G401 (cell line): ENCODE measurements at regions not wholly inside any gene's neighbourhood (a gene's known extent, or its start where the extent isn't known, plus 50 kb on each side); places are given as distances from the start of the nearest gene placed in this dataset.
"Not testable (repeated sequence)": the region's sequence is repeated elsewhere in the genome, so short reads cannot be mapped to it uniquely, and the experiment has no call there.

Experiments
- DNase-seq: peaks from one replicate; pipeline ENCODE4 v3.0.0-alpha.2; 2015; ENCODE audit warnings: low spot score
- in situ Hi-C: cut with HindIII; loops from 2 replicates; pipeline ENCODE4 v1.10.0; 2016; ENCODE audit warnings: low sequenced_read_pairs, mixed read lengths

DNA sequence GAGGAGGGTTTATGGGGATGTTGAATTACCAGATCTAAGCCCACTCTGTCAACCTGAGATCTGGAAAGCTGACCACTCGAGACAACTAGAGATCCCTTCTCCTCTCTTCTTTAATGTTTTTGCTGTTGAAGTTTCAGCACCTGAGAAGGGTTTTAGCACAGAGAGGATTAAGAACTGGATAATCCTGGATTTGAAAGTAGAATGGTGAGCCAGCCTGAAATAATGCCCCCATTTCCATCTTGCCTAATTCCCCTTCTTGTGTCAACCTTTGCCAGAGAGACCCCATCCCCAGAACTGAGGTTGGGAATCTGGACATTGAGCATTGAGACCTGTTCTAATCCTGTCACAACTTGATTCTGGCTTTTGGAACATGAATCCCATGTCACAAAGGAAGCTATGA is 87.8 kb upstream of the RFLNA start:
- DNase-seq, result no peak
- in situ Hi-C loops, result no loop called here

DNA sequence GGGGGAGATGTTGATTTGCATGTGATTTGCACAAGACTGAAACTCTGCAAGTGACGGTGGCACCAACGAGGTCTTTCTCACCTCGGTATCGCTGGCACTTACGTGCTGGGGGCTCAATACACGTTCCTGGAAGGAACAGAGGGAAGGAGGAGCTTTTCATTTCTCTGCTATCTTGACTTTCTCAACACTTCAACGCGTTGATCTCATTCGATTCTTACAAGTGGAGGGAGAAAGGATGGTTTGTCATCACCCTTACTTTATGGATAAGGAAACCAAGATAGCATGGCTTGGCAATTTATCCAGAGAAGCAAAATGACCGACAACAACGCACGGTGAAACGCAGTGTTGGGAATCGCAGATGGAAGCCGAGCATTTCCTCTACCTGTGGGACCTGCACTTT is 87.3 kb upstream of the RFLNA start:
- DNase-seq, result no peak
- in situ Hi-C loops, result no loop called here

DNA sequence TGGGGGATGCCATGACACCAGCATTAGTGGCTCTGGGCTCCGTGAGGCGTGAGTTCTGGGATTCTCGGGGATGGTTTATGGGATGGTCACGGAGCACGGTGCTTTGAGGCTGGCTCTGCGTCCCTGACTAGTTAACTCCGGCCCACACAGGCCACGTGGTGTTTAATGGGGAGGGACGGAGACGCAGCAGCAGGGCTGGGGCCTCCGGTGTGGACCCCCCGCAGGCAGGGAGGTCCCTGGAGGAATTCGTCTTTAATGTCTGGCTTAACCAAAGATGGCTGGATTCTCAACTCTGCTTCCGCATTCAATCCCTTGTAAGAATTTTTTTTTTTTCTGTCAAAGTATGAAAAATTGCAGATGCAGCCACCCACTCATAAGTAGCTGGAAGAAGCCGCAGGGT is 86.4 kb upstream of the RFLNA start:
- in situ Hi-C loops, result no loop called here
- DNase-seq, result no peak

DNA sequence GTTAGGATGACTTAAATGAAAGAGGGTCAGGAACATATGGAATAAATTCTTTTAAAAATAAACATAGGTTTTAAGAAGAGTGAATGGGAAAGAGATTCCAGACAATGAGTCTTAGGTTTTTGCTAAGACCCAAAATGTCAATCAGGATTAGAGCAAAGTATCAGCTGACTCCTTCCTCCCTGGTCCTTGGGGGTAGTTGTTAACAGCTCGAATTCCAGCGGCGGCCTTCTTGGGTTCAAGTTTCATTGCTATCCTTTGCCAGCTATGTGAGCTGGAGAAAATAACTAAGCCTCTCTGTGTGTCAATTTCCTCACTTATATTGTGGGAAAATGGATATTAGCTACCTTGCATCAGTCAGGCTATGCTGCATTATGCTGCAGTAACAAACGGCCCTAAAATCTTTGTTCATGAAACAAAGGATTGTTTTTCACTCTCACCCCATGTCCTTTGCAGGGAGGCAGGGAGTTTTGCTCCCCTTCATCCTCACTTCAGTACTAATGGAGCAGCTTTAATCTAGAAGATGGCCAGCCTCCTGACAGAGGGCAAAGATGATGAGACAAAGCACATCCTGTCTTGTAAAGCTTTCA is 83.8 kb upstream of the RFLNA start:
- no peak for DNase-seq
- in situ Hi-C loops, result no loop called here

DNA sequence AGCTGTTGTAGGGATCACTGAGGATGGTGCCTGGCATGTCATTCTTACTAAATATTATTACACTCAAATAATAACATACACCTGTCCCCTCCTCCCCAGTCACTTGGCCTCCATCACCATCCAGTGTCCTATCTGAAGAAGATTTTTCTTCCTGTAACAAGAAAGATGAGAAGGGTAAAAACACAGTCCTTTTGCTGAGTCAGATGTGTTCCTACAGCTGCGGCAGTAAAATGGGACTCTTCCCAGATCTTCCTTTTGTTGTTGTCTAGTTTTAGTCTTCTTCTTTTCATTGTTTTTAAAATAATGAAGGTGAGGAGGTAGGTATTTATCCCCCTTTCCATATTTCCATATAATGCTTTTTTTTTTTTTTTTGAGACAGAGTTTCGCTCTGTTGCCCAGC is 83.1 kb upstream of the RFLNA start:
- no peak for DNase-seq
- in situ Hi-C loops, result no loop called here

DNA sequence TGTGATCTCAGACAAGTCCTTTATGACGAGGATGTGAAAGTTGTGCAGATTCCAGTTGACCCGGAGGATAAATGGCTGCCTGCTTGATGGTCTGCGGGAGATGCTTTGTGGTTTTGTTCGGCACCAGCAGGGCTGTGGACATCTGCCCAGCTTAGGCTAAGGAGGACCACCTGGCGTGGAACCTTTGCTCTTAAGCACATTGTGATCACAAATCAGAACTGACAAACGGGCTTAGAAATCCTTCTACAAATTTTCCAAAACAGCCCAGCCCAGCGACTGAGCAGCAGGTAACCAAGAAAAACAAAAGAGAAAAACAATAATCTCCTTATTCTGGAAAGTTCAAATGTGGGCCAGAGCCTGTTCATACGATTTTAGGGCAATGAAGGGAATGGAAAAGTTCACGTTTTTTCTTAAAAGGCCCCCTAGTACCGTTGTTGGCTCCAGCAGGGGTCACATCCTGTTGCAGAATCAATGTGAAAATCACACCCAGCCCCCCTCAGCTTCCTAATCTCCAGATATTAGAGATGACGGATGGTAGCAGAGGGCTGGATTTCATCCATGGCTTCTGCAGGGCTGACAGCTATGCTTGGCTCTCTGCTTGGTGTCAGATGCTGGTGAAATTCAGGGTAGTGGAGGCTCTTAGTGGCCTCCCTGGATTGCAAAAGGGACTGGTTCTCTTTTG is 81.1 kb upstream of the RFLNA start:
- no peak for DNase-seq

DNA sequence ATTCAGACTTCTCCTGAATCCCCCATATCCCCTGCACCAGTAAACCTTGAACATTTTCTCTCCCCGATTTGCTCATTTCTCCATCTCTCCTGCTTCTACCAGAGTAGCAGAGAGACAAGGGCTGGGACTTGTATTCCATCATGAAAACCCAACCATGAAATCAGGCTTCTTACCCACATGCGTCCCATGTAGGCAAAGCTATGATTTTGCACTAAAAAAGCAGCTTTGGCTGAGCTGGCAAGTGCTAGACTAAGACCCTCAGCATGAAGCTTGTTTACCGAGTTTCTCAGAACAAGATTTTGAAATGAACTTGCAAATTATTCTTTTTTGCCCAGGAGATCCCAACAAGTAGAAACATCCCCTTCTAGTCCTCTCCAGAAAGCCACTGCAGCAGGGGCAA is 80.3 kb upstream of the RFLNA start:
- DNase-seq, result no peak
- in situ Hi-C loops, result no loop called here

More for the DNA sequence above, 81.1 kb upstream of the RFLNA start:
- in situ Hi-C loops, result no loop called here

DNA sequence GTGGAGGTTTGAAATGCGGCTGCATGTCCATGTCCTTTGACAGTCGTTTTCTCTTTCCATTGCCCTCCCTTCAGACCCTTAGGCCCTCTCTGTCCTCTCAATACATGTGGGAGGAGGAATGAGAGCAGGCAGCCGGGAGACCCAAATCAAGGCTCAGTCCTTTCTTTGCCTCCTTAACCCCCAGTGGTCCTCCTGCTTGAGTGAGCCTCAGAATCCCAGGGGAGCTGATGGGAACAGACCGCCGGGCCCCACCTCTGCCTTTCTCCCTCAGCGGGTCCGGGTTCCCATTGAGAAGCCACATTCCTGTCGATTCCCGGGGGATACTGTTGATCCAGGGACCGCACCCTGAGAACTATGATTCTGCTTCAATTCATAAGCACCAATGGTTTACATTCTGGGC is 77.9 kb upstream of the RFLNA start:
- in situ Hi-C loops, result no loop called here

DNA sequence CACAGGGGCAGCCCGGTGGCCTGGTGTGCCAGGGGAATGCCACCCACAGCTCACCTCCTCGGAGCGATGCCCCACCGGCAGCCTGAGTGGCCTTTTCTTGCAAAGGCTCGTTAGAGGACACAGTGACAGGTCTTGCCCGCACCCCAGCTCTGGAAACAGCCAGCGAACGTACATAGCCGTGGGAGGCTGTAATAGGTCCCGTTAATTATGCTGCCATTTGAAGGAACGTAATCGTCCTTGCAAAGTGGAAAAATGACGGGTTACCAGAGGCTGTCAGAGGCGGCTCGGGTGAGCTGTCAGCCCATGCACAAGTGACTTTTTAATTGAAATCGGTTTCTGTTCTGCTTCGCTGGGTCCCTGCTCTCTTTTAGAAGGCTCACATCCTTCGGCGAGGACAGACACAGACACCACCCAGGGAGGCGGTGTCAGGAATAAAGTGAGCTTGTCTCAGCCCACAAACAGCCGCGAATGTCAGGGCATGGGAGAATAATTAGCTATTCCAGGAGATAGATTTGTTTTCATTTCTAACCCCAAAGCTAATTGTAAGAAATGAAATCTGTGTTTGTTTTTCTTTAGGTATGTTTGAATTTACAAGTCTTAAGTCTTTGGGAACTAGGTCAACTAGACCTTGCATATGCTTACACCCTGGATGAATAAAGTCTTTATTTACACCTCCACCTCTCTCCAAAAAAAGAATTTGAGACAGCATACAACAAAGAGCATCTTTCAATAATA is 77.2 kb upstream of the RFLNA start:
- in situ Hi-C loops, result no loop called here
- DNase-seq, result peak; percentile 62

More for the DNA sequence above, 77.9 kb upstream of the RFLNA start:
- DNase-seq, result no peak

DNA sequence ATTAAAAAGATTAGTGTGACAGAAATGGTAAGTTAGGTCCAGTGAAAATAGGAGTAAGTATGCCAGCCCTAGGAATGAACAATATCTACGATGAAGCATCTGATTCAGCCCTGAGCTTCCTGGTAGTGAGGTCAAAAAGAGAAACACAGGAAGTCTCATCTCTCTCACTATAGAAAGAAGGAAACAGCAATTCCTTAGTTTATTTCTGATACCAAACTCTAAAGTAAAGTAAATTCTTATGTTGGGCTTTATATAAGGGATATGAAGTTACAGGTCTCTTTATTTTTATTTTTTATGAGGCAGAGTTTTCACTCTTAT is 76.7 kb upstream of the RFLNA start:
- no peak for DNase-seq
- in situ Hi-C loops, result no loop called here

DNA sequence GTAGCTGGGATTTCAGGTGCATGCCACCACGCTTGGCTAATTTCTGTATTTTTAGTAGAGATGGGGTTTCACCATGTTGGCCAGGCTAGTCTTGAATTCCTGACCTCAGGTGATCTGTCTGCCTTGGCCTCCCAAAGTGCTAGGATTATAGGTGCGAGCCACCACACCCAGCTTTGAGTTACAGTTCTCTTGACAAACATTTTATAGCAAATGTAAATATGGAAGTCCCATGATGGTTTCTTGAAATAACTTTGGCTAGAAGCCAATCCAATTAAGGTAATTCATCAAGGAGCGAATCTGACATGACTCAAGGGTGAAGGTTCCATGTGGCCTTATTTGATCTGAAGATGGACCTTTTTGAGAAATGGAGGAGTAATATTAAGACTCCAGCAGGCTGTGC is 76.2 kb upstream of the RFLNA start:
- in situ Hi-C loops, DNase-seq: not testable (repeated sequence)

DNA sequence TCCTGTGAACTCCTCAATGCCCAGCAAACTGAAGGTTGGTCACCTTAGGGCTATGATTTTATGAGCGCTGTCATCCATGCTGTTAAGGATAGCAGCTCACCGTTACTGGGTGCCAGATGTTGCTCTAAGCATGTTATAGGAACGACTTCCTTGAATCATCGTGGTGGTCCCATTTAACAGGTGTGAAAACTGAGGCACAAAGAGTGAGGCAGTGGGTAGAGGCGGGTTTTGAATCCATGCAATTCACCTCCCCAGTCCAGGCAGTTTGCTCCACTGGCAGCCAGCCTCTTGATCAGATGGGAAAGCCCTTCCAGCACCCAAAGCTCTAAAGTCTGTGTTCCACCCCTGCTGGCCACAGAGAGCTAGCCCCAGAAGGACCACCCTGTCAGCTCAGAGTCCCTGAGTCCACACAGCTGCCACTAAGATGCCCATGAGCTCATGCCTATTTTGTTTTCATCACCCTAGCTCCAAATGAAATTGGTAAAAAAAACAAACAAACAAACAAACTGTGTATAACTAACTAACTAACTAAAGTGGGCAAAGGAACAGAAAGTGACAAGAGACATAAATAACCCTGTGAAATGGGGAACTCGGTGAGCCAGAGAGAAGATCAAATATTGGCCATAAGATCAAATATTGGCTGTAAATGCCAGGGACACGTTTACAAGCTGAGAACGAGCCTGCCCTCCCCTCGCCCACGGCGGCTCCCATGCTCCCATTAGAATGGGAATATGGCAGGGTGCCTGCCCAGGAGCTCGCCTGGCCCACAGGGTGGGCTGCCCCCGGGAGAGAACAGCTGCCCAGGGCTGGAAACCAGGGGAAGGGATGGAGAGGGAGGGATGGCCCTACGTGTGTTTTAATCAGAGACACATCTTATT is 72.3 kb upstream of the RFLNA start:
- DNase-seq, result no peak
- in situ Hi-C loops, result no loop called here

DNA sequence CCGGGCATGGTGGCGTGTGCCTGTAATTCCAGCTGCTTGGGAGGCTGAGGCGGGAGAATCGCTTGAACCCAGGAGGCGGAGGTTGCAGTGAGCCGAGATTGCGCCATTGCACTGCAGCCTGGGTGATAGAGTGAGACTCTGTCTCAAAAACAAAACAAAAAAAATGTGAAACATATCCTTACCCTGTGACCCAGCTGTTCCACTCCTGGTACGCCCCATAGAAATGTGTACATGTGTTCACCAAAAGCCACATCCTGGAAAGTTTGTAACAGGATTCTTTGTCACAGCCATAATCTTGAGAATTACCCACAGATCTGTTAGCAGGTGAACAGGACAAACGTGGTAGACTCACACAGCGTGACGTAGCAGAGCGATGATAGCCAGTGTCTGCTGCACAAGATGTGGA is 71.2 kb upstream of the RFLNA start:
- DNase-seq, in situ Hi-C loops: not testable (repeated sequence)

DNA sequence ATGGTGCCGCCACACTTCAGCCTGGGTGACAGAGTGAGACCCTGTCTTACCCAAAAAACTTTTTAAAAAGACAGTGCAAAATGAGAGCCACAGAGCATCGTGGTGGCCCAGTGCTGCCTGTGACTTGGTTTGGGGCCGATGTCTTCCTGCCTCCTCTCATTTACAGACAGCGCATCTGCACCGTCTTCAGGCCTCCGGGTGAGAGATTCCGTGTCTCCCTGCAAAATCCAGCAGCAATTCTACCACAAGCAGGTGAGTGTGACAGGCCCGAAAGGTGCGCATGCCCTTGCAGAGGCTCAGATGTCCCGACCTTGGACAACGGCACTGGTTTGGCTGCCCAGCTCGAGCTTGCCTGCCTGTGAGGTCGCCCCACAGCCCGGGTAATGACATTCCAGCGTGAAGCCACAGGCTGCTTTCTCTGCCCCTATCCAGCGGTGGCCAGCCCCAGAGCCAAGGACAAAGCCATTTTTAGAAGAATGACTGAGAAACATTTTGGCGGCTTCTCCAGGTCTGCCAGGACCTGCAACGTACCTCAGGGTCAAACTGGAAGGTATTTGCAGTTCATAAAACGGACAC is 70.3 kb upstream of the RFLNA start:
- no peak for DNase-seq
- in situ Hi-C loops, result no loop called here

DNA sequence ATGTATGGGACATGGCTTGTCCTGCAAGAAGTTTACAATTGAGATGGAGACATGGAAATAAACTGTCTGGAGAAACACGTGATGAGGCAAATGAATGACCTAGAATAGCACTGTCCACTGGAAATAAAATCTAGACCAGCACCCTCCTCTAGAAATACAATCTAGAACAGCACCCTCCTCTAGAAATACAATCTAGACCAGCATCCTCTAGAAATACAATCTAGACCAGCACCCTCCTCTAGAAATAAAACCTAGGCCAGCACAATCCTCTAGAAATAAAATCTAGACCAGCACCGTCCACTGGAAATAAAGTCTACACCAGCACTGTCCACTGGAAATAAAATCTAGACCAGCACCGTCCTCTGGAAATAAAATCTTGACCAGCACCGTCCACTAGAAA is 69.2 kb upstream of the RFLNA start:
- in situ Hi-C loops, result no loop called here
- no peak for DNase-seq

DNA sequence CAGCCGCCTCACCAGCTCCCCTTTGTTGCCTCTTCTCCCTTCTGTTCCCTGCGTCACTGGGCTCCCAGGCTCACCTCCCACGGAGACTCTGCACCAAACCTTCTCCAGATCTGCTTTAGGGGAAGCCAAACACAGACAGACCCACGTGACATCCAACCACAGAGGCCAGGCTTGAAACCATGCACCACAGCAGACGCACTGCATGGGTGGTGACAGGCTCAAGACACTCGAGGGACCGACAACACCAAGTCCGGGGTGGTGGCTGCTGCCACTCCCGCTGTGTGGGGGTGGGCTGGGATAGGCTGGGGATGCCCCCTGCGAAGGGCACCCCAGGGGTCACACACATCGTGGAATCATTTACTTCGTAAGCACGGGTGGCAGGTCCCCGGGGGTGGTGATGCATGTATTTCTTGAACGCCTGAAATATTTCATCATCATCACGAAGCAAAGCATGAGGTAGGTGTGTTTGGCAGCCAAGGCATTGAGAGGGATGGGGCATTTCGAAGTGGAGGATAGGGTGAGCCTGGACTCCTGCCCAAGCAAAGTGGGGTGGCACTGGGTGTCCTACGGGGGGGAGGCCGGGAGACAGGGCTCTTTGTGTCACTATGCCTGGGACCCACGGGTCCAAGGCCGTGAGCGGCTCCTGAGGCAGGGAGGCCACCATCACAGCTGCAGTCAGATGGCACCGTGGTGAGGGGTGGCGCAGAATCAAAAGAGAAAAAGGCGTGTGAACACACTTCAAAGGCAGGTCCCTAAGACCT is 66.8 kb upstream of the RFLNA start:
- DNase-seq, result no peak
- in situ Hi-C loops, result no loop called here

DNA sequence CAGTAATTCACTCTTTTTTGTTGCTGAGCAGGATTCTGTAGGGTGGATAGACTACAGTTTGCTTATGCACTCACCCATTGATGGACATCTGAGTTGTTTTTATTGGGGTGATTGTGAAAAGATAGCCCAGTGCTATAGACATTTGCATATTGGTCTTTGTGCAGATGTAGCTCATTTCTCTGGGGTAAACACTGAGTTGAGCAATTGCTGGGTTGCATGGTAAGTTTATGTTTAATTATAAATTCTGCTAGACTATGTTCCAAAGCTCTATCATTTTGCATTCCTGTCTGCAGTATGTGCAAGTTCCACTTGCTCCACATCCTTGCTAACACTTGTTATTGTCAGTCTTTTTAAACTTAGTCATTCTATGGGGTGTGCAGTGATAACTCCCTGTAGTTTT is 65.4 kb upstream of the RFLNA start:
- no peak for DNase-seq
- in situ Hi-C loops, result no loop called here

DNA sequence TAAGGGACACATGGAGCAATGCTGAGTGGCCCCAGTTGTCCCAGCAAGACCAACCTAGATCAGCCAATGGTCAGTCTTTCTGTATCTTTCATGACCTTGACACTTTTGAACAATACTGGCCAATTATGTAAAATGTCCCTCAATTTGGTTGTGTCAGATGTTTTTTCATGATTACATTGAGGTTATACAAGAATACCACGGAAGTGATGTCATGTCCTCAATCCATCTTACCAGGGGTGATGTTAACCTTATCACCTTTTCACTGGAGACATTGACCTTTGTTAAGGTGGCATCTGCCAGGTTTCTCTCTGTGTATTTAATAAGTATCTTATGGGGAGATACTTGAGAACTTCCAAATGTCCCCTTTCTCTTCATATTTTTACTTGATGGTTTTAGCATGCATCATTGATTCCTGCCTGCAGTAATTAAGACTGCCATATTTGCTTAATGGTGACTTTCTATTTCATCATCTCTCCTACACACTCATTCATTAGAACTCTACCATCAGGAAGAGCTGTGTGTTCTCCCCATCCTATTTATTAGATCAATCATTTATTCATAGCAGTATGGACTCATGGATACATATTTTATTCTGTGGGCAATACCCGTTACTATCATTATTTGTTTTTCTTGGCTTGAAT is 64.7 kb upstream of the RFLNA start:
- no peak for DNase-seq
- in situ Hi-C loops, result no loop called here
